Activated naive CD8-positive, alpha-beta T cell treated with anti-CD3 and anti-CD28 coated beads, Interleukin-2, amount 10 ng/mL, durations not matched to agents 7 days and 5 days (primary cell): ENCODE measurements at regions not wholly inside any gene's neighbourhood (a gene's known extent, or its start where the extent isn't known, plus 50 kb on each side); places are given as distances from the start of the nearest gene placed in this dataset.

ENCODE experiments used
- ATAC-seq: fragments of 150-1000 bp; cut with Tn5 transposase; one replicate; pipeline ENCODE4 v1.10.0; 2021; ENCODE audit warnings: low read depth, moderate library complexity
- POLR2A ChIA-PET: fragments of 350-600 bp; sonication (Branson Sonifier 250); formaldehyde crosslinking; loops from one replicate; lab custom pipeline; 2021; ENCODE audit warnings: antibody characterized with exemption; lab: Charles Lee
- DNase-seq: peaks from one replicate; pipeline ENCODE4 v3.0.0; 2021
- H3K27ac Mint-ChIP-seq: one replicate; pipeline ENCODE4 v1.8.0; 2022; ENCODE audit warnings: mild to moderate bottlenecking, mixed read lengths
- H3K27me3 Mint-ChIP-seq: one replicate; pipeline ENCODE4 v1.8.0; 2022; ENCODE audit warnings: mild to moderate bottlenecking, moderate library complexity, mixed read lengths
- H3K36me3 Mint-ChIP-seq: one replicate; pipeline ENCODE4 v1.8.0; 2021; ENCODE audit warnings: mild to moderate bottlenecking, mixed read lengths
- H3K4me1 Mint-ChIP-seq: one replicate; pipeline ENCODE4 v1.8.0; 2021; ENCODE audit warnings: mixed read lengths
- H3K4me3 Mint-ChIP-seq: one replicate; pipeline ENCODE4 v1.8.0; 2022; ENCODE audit warnings: mild to moderate bottlenecking, moderate library complexity, mixed read lengths
- H3K9me3 Mint-ChIP-seq: one replicate; pipeline ENCODE4 v1.8.0; 2021; ENCODE audit warnings: mixed read lengths

- ATAC-seq (no peak), DNase-seq (no peak)
- no peaks in the 10 kb centered on the region for H3K4me1 Mint-ChIP-seq
- no peaks in the 10 kb centered on the region for H3K27me3 Mint-ChIP-seq
- POLR2A ChIA-PET, result no interaction called here
- H3K36me3 Mint-ChIP-seq, result no peaks in the 10 kb centered on the region
- no peak overlapping the region for H3K4me3 Mint-ChIP-seq
- no peak overlapping the region for H3K27ac Mint-ChIP-seq
- H3K9me3 Mint-ChIP-seq, result no peaks in the 10 kb centered on the region
These were observed 371.8 kb upstream of the GCFC2 start for GRCh38 chr2:76082509-76082908.

GRCh38 chr2:76080154-76080553, 369.4 kb upstream of the GCFC2 start:
- no peaks in the 10 kb centered on the region for H3K9me3 Mint-ChIP-seq
- DNase-seq (no peak), ATAC-seq (no peak)
- H3K4me3 Mint-ChIP-seq, result no peak overlapping the region
- no peak overlapping the region for H3K27ac Mint-ChIP-seq
- H3K4me1 Mint-ChIP-seq, result no peaks in the 10 kb centered on the region
- no peaks in the 10 kb centered on the region for H3K36me3 Mint-ChIP-seq
- POLR2A ChIA-PET, result no interaction called here
- no peaks in the 10 kb centered on the region for H3K27me3 Mint-ChIP-seq

GRCh38 chr2:76075126-76075525, 364.4 kb upstream of the GCFC2 start:
- Mint-ChIP-seq H3K4me3 (no peak overlapping the region), H3K27ac (no peak overlapping the region), H3K4me1 (no peaks in the 10 kb centered on the region), H3K9me3 (no peaks in the 10 kb centered on the region), H3K36me3 (no peaks in the 10 kb centered on the region), H3K27me3 (no peaks in the 10 kb centered on the region)
- no peak for ATAC-seq
- DNase-seq, result no peak
- POLR2A ChIA-PET, result no interaction called here

GRCh38 chr2:76073992-76074604, 363.4 kb upstream of the GCFC2 start:
- DNase-seq (no peak), ATAC-seq (no peak)
- H3K4me1 Mint-ChIP-seq, result no peaks in the 10 kb centered on the region
- no peak overlapping the region for H3K4me3 Mint-ChIP-seq
- H3K27ac Mint-ChIP-seq, result no peak overlapping the region
- no peaks in the 10 kb centered on the region for H3K36me3 Mint-ChIP-seq
- H3K9me3 Mint-ChIP-seq, result peaks cover 3% of the 10 kb centered on the region
- POLR2A ChIA-PET, result no interaction called here
- no peaks in the 10 kb centered on the region for H3K27me3 Mint-ChIP-seq

DNA sequence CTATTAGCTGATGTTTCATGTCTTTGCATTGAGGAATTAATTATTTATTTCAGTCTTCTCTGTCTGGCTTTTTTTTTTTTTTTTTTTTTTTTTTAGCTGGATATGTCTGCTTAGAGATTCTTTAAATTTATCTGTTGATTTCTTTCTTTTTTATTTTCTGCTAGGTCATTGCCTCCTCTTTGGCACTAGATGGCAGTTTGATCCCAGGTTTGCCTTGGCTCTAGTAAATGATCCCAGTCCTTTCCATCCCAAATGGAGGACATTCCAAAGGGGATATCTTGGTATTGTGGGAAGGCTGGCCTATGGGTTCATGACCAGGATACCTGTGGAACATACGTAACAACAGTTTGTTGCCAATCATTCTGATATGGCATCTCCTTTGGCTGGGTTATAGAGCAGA, 339.5 kb upstream of the GCFC2 start:
- Mint-ChIP-seq H3K4me3 (no peak overlapping the region), H3K36me3 (no peaks in the 10 kb centered on the region), H3K27me3 (no peaks in the 10 kb centered on the region), H3K9me3 (peaks cover 7% of the 10 kb centered on the region), H3K27ac (no peak overlapping the region), H3K4me1 (no peaks in the 10 kb centered on the region)
- POLR2A ChIA-PET, result interaction anchor here (0.6 kb wide), 1 partner anchor 302 kb away, joined by 3 read pairs; no protein-coding TSS in a partner anchor
- no peak for DNase-seq
- no peak for ATAC-seq

DNA sequence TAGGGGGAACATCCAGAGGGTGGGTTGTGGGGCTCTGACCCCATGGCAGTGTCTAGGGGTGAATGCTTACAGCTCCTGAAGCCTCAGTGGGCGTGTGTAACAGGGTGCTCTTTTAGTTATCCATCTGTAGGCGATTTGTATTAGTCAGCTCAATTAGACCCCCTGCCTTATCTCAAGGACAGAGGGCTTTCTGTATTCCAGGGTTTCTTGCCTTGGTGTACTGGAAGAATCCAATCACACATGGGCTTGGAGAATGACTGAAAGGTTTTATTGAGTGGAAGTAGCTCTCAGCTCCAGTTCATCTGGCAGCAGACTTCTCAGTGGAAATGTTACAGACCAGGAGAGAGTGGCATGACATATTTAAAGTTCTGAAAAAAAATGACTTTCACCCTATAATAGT, 334.0 kb upstream of the GCFC2 start:
- H3K27me3 Mint-ChIP-seq, result no peaks in the 10 kb centered on the region
- ATAC-seq (no peak), DNase-seq (no peak)
- no peak overlapping the region for H3K27ac Mint-ChIP-seq
- H3K9me3 Mint-ChIP-seq, result peaks cover 3% of the 10 kb centered on the region
- POLR2A ChIA-PET, result no interaction called here
- H3K4me1 Mint-ChIP-seq, result no peaks in the 10 kb centered on the region
- H3K36me3 Mint-ChIP-seq, result no peaks in the 10 kb centered on the region
- no peak overlapping the region for H3K4me3 Mint-ChIP-seq

GRCh38 chr2:76039505-76039904, 328.8 kb upstream of the GCFC2 start:
- POLR2A ChIA-PET, result no interaction called here
- H3K27ac Mint-ChIP-seq, result no peak overlapping the region
- DNase-seq (no peak), ATAC-seq (no peak)
- no peaks in the 10 kb centered on the region for H3K27me3 Mint-ChIP-seq
- no peaks in the 10 kb centered on the region for H3K36me3 Mint-ChIP-seq
- no peaks in the 10 kb centered on the region for H3K9me3 Mint-ChIP-seq
- H3K4me3 Mint-ChIP-seq, result no peak overlapping the region
- H3K4me1 Mint-ChIP-seq, result no peaks in the 10 kb centered on the region

DNA sequence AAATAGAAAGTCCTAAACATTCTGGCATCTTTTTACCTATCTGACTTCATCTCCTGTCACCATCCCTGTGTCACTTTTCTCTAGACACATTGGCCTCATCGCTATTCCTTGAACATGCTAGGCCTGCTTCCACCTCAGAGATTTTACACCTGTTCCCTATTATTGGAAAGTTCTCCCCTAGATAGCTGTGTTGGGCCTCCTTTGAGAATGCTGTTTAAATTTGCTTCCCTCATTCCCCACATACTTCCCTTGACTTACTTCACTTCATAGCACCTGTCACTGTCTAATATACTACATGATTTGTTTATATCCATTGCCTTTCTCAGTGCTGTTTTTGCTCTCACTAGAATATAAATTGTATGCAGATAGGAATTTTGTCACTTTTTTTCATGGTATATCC, 317.0 kb upstream of the GCFC2 start:
- ATAC-seq (no peak), DNase-seq (no peak)
- Mint-ChIP-seq H3K4me1 (no peaks in the 10 kb centered on the region), H3K27ac (no peak overlapping the region), H3K36me3 (no peaks in the 10 kb centered on the region), H3K9me3 (peaks cover 9% of the 10 kb centered on the region), H3K27me3 (no peaks in the 10 kb centered on the region), H3K4me3 (no peak overlapping the region)
- POLR2A ChIA-PET, result no interaction called here

- no peak for ATAC-seq
- POLR2A ChIA-PET, result no interaction called here
- H3K36me3 Mint-ChIP-seq, result no peaks in the 10 kb centered on the region
- H3K4me3 Mint-ChIP-seq, result no peak overlapping the region
- H3K27me3 Mint-ChIP-seq, result no peaks in the 10 kb centered on the region
- H3K9me3 Mint-ChIP-seq, result peaks cover 2% of the 10 kb centered on the region
- H3K27ac Mint-ChIP-seq, result no peak overlapping the region
- no peak for DNase-seq
- no peaks in the 10 kb centered on the region for H3K4me1 Mint-ChIP-seq
These were observed 308.4 kb upstream of the GCFC2 start for GRCh38 chr2:76019128-76019527.

GRCh38 chr2:76009484-76009883, 298.8 kb upstream of the GCFC2 start:
- H3K27ac Mint-ChIP-seq, result no peak overlapping the region
- no peaks in the 10 kb centered on the region for H3K4me1 Mint-ChIP-seq
- H3K4me3 Mint-ChIP-seq, result no peak overlapping the region
- DNase-seq (no peak), ATAC-seq (no peak)
- no peaks in the 10 kb centered on the region for H3K27me3 Mint-ChIP-seq
- H3K9me3 Mint-ChIP-seq, result peaks cover 3% of the 10 kb centered on the region
- POLR2A ChIA-PET, result no interaction called here
- H3K36me3 Mint-ChIP-seq, result no peaks in the 10 kb centered on the region

GRCh38 chr2:76008001-76008702, 297.4 kb upstream of the GCFC2 start:
- Mint-ChIP-seq H3K4me1 (no peaks in the 10 kb centered on the region), H3K27me3 (no peaks in the 10 kb centered on the region), H3K36me3 (no peaks in the 10 kb centered on the region), H3K9me3 (peaks cover 3% of the 10 kb centered on the region), H3K27ac (no peak overlapping the region), H3K4me3 (no peak overlapping the region)
- POLR2A ChIA-PET, result no interaction called here
- DNase-seq (no peak), ATAC-seq (no peak)

- Mint-ChIP-seq H3K27me3 (no peaks in the 10 kb centered on the region), H3K27ac (no peak overlapping the region), H3K36me3 (no peaks in the 10 kb centered on the region), H3K4me3 (no peak overlapping the region), H3K4me1 (no peaks in the 10 kb centered on the region), H3K9me3 (peaks cover 10% of the 10 kb centered on the region)
- no peak for ATAC-seq
- POLR2A ChIA-PET, result no interaction called here
- DNase-seq, result no peak
These were observed 289.7 kb upstream of the GCFC2 start for GRCh38 chr2:76000425-76000824.

DNA sequence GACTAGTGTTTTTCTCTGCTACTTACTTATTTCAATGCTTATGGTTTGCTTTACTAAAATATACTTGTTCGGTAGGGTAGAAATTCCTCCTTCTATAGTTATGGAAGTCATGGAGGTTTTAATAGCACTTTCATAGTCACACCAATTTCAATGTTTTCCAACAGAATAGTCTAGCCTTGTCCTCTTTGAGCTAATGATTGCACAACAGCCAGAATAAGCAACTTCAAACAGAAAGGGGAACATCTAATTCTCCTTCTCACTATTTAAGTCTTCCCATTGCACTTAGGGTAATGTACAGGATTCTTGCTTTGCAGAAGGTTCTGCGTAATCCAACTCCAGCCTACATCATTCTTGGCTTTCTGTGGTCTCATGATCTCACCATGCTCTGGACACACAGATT, 287.7 kb upstream of the GCFC2 start:
- Mint-ChIP-seq H3K27me3 (no peaks in the 10 kb centered on the region), H3K36me3 (no peaks in the 10 kb centered on the region), H3K27ac (no peak overlapping the region), H3K4me3 (no peak overlapping the region), H3K9me3 (peaks cover 12% of the 10 kb centered on the region), H3K4me1 (no peaks in the 10 kb centered on the region)
- DNase-seq (no peak), ATAC-seq (no peak)
- POLR2A ChIA-PET, result no interaction called here

- Mint-ChIP-seq H3K27ac (no peak overlapping the region), H3K9me3 (peaks cover 3% of the 10 kb centered on the region), H3K36me3 (no peaks in the 10 kb centered on the region), H3K27me3 (no peaks in the 10 kb centered on the region), H3K4me3 (no peak overlapping the region), H3K4me1 (no peaks in the 10 kb centered on the region)
- DNase-seq (no peak), ATAC-seq (no peak)
- POLR2A ChIA-PET, result no interaction called here
These were observed 284.0 kb upstream of the GCFC2 start for GRCh38 chr2:75994759-75995158.
